ENCODE measurements at regions not wholly inside any gene's neighbourhood (a gene's known extent, or its start where the extent isn't known, plus 50 kb on each side); places are given as distances from the start of the nearest gene placed in this dataset.

DNA sequence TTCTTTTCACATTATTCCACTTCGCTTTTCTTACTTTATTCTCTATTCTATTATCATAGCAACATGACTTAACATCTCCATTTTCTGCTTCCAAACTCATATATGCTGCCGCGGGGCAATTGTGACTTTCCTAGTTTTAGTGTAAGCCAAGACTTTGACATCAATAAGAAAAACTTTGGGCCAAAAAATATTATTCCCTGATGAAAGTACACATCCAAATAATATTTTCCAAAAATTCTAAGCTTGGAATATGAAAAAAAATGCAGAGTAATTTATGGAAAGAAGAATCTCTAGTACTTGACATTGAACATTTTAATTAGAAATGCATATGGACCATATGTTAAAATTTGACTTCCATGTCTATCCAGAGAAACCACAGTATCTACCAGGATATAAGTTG is 995.1 kb upstream of the INTU start:
- TF ChIP-seq, protein P1, sequence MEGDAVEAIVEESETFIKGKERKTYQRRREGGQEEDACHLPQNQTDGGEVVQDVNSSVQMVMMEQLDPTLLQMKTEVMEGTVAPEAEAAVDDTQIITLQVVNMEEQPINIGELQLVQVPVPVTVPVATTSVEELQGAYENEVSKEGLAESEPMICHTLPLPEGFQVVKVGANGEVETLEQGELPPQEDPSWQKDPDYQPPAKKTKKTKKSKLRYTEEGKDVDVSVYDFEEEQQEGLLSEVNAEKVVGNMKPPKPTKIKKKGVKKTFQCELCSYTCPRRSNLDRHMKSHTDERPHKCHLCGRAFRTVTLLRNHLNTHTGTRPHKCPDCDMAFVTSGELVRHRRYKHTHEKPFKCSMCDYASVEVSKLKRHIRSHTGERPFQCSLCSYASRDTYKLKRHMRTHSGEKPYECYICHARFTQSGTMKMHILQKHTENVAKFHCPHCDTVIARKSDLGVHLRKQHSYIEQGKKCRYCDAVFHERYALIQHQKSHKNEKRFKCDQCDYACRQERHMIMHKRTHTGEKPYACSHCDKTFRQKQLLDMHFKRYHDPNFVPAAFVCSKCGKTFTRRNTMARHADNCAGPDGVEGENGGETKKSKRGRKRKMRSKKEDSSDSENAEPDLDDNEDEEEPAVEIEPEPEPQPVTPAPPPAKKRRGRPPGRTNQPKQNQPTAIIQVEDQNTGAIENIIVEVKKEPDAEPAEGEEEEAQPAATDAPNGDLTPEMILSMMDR (IDR thresholded peaks at IDR 0.05) = no peak
- TF ChIP-seq EZH2 (IDR thresholded peaks at IDR 0.05; ENCODE audit: borderline replicate concordance, insufficient read depth, low read depth, low read length, poor library complexity, severe bottlenecking) = no peak

All from B cell (primary cell).